Adrenal gland (tissue), 9 donors: ENCODE measurements at regions not wholly inside any gene's neighbourhood (a gene's known extent, or its start where the extent isn't known, plus 50 kb on each side); places are given as distances from the start of the nearest gene placed in this dataset.

ENCODE experiments used
- DNase-seq, 7 donors: peaks; one replicate each; pipeline ENCODE4 v3.0.0-alpha.2; 2019 to 2020
- H3K27ac ChIP-seq, 5 donors: fragments of 200-600 bp; sonication (generic) in 4 of 5; 1 replicate in 3 of 5; 2 replicates in 2 of 5; pipeline versions ENCODE4 v1.5.1 to v1.8.0; 2016 to 2020; ENCODE audit warnings: mild to moderate bottlenecking in 1 of 5
- H3K27me3 ChIP-seq: fragments of 200-600 bp; 2 replicates; pipeline ENCODE4 v1.8.0; 2021
- H3K36me3 ChIP-seq, 2 donors: fragments of 200-600 bp; replicated peaks in 1 of 2; 1 replicate in 1 of 2; 2 replicates in 1 of 2; pipeline versions ENCODE4 v1.5.1 to v1.8.0; 2018 to 2022
- H3K4me1 ChIP-seq, 2 donors: fragments of 200-600 bp; replicated peaks in 1 of 2; 1 replicate in 1 of 2; 2 replicates in 1 of 2; pipeline versions ENCODE4 v1.5.1 to v1.8.0; 2018 to 2021
- H3K4me3 ChIP-seq, 4 donors: fragments of 200-600 bp; sonication (generic) in 3 of 4; one replicate each; pipeline ENCODE4 v1.5.1; 2016 to 2018
- H3K9me3 ChIP-seq, 3 donors: fragments of 200-600 bp; sonication (generic) in 1 of 3; replicated peaks in 1 of 3; 1 replicate in 2 of 3; 2 replicates in 1 of 3; pipeline versions ENCODE4 v1.5.1 to v1.8.0; 2016 to 2021
- POLR2A ChIP-seq, 2 donors: fragments of 450-650 bp; IDR thresholded peaks; one replicate each; pipeline ENCODE4 v1.6.1; 2017; ENCODE audit warnings: antibody characterized with exemption in 2 of 2, mild to moderate bottlenecking in 2 of 2, moderate library complexity in 1 of 2
- WGBS, 4 donors: extraction: QIAGEN DNeasy Blood & Tissue Kit in 2 of 4; methylation state at CpG; one replicate each; pipeline versions ENCODE4 v1.1.5 to v1.1.7; 2013 to 2017; 5-methylcytosine and 5-hydroxymethylcytosine counted together
- intact Hi-C, 2 donors: fragments of 100-400 bp; cut with DNase I; formaldehyde crosslinking; loops; one replicate each; pipeline versions ENCODE4 v1.14.1 to v1.15.0; 2022 to 2023
- TF ChIP-seq, protein P1 (sequence below), 6 experiments: fragments of 450-650 bp in 4 of 6; fragments of 200-600 bp in 2 of 6; sonication (generic) in 1 of 6; IDR thresholded peaks; 1 replicate in 5 of 6; 2 replicates in 1 of 6; pipeline versions ENCODE4 v1.5.1 to v1.8.0; 2016 to 2021; ENCODE audit warnings: antibody characterized with exemption in 6 of 6, mild to moderate bottlenecking in 2 of 6, moderate library complexity in 1 of 6
- donor health status: healthy with polysubstance abuse.
- donor health status: Bipolar disorder and iron deficiency.
- donor health status: DM: yes; HTN: yes; CAD: no.
- donor health status: DM: no; HTN: no; CAD: no.
- donor health status: DM: no; HTN: no; CAD: no.

DNA sequence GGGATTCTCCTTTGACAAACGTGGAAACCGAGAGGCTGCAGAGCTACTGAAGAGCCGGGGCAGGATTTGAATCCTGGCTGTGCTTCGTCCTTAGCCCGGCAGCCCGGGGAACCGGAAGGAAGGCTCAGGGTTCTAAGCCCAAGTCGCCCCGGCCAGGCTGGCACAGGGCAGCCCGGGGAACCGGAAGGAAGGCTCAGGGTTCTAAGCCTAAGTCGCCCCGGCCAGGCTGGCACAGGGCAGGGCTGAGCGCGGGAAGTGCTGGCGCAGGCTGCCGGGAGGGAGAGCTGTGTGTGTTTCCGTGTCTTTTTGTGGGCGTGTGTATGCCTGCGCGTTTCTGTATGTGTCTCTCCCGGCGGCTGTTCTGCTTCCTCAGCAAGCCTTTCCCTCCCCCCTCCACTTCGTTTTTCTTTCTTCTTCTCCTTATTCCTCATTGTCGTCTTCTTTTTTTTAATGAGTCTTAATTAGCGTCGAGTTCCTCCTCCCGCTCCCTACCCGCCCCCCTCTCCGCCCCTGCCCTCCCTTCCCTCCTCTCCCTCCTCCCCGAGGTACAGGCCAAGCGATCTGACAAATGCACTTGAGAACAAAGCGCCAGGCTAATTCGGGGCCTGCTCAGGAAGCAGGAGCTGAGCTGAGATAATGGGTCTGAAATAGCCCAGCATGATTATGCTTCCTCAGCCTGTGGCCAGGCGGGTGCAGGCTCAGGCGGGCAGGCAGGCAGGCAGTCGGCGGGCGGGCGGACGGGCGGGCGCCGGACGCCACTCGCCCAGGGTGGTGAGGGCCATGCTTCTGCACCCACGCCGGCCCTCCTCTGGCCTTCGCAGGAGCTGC, 65.9 kb downstream of the EFNB1 start:
- Histone ChIP-seq H3K9me3 (no peaks in the 10 kb centered on the region), H3K4me3 (peak overlapping the region in 1 of 4 donors; percentile 6), H3K36me3 (no peaks in the 10 kb centered on the region), H3K27ac (peak overlapping the region in 4 of 5 donors; percentile 43 to 93 (median 62)), H3K4me1 (no peaks in the 10 kb centered on the region), H3K27me3 (peaks cover 8% of the 10 kb centered on the region)
- TF ChIP-seq POLR2A (IDR thresholded peaks at IDR 0.05) = no peak
- TF ChIP-seq, protein P1, sequence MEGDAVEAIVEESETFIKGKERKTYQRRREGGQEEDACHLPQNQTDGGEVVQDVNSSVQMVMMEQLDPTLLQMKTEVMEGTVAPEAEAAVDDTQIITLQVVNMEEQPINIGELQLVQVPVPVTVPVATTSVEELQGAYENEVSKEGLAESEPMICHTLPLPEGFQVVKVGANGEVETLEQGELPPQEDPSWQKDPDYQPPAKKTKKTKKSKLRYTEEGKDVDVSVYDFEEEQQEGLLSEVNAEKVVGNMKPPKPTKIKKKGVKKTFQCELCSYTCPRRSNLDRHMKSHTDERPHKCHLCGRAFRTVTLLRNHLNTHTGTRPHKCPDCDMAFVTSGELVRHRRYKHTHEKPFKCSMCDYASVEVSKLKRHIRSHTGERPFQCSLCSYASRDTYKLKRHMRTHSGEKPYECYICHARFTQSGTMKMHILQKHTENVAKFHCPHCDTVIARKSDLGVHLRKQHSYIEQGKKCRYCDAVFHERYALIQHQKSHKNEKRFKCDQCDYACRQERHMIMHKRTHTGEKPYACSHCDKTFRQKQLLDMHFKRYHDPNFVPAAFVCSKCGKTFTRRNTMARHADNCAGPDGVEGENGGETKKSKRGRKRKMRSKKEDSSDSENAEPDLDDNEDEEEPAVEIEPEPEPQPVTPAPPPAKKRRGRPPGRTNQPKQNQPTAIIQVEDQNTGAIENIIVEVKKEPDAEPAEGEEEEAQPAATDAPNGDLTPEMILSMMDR (IDR thresholded peaks at IDR 0.05) = no peak
- intact Hi-C loops = no loop called here
- WGBS, 4 donors = 40 to 52% (median 46%) methylated on average over 20 to 49 of the region's 49 CpGs
- peak; percentile 28 to 65 (median 42) for DNase-seq

GRCh38 chrX:68894142-68894512, 65.3 kb downstream of the EFNB1 start:
- no peaks in the 10 kb centered on the region for H3K36me3 ChIP-seq
- TF ChIP-seq, protein P1 (IDR thresholded peaks at IDR 0.05) = no peak
- TF ChIP-seq POLR2A (IDR thresholded peaks at IDR 0.05) = no peak
- no peaks in the 10 kb centered on the region for H3K9me3 ChIP-seq
- 60 to 77% (median 68%) methylated on average over 8 of the region's 8 CpGs; no CpG with 5 or more reads in 1 of the 4 donors for WGBS, 4 donors
- no peaks in the 10 kb centered on the region for H3K4me1 ChIP-seq
- H3K4me3 ChIP-seq = no peak overlapping the region
- H3K27ac ChIP-seq = peak overlapping the region in 4 of 5 donors; percentile 29 to 93 (median 62)
- DNase-seq = peak in 1 of 7 donors; percentile 51
- intact Hi-C loops = no loop called here
- H3K27me3 ChIP-seq = peaks cover 13% of the 10 kb centered on the region

DNA sequence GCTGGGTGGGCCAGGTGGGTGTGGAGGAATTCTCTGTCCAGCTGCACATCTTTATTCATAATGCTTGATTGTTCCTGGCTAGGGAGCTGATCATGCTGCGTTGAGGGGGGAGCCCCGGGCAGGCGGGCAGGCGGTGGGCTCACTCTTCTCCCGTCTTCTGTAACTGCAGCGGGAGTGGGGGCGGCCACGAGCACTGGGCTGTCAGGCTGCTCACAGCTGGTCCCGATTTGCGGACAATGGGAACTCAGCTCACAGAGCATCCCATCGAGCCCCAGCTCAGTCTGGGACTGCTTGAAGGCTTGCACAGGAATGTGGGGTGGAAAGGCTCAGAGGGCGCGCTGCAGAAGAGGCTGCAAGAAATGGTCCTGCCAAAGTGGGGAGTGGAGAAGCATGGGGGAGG, 63.8 kb downstream of the EFNB1 start:
- no peak for DNase-seq
- no peak overlapping the region for H3K27ac ChIP-seq
- no peaks in the 10 kb centered on the region for H3K36me3 ChIP-seq
- H3K27me3 ChIP-seq = peaks cover 25% of the 10 kb centered on the region
- H3K9me3 ChIP-seq = no peaks in the 10 kb centered on the region
- WGBS, 4 donors = 82 to 90% (median 85%) methylated on average over 6 to 13 of the region's 13 CpGs; no CpG with 5 or more reads in 1 of the 4 donors
- H3K4me3 ChIP-seq = no peak overlapping the region
- H3K4me1 ChIP-seq = no peaks in the 10 kb centered on the region
- TF ChIP-seq, protein P1 (IDR thresholded peaks at IDR 0.05) = no peak
- no peak for TF ChIP-seq POLR2A (IDR thresholded peaks at IDR 0.05)
- intact Hi-C loops = no loop called here

DNA sequence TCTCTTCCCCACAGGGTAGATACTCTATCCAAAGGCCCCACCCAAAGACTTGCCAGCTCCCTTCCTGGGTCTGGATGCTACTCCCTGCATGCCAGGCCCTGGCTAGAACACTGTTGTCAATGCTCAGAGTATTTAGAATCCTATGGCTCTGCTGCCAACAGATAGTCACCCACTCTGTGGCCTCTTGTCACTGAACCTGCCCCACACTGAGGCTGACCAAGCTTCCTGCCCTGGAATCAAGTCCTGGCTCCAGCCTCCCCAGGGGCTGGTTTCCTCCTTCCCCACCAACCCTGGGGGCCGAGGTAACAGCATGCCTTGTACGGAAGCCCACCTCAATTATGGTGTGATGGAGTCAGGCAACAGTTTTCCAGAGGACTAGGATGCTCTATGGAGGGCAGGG, 63.3 kb downstream of the EFNB1 start:
- 70 to 87% (median 78%) methylated on average over 2 of the region's 2 CpGs for WGBS, 4 donors
- Histone ChIP-seq H3K27ac (no peak overlapping the region), H3K9me3 (no peaks in the 10 kb centered on the region), H3K4me3 (no peak overlapping the region), H3K36me3 (no peaks in the 10 kb centered on the region), H3K4me1 (no peaks in the 10 kb centered on the region), H3K27me3 (peaks cover 30% of the 10 kb centered on the region)
- DNase-seq = no peak
- TF ChIP-seq, protein P1 (IDR thresholded peaks at IDR 0.05) = no peak
- TF ChIP-seq POLR2A (IDR thresholded peaks at IDR 0.05) = no peak
- intact Hi-C loops = no loop called here
